Heart left ventricle (tissue), 16 donors: ENCODE measurements at regions not wholly inside any gene's neighbourhood (a gene's known extent, or its start where the extent isn't known, plus 50 kb on each side); places are given as distances from the start of the nearest gene placed in this dataset.
A peak's percentile ranks its signal among the peaks of the same experiment; 100 is the strongest.

Experiments used
- ATAC-seq, 4 donors: fragments of 200-7000 bp; cut with Tn5 transposase; one replicate each; pipeline ENCODE4 v1.9.1; 2020 to 2022; ENCODE audit warnings: moderate library complexity in 4 of 4, mild to moderate bottlenecking in 3 of 4, moderate number of reproducible peaks in 1 of 4
- DNase-seq, 5 donors: peaks; one replicate each; pipeline ENCODE4 v3.0.0-alpha.2; 2020
- H3K27ac ChIP-seq, 12 donors: fragments of 200-600 bp; sonication (generic) in 4 of 12; one replicate each; pipeline versions ENCODE4 v1.5.0 to v1.8.0; 2016 to 2022; ENCODE audit warnings: mild to moderate bottlenecking in 2 of 12
- H3K27me3 ChIP-seq, 9 donors: fragments of 200-600 bp; sonication (generic) in 2 of 9; one replicate each; pipeline versions ENCODE4 v1.5.1 to v1.8.0; 2016 to 2022; ENCODE audit warnings: mild to moderate bottlenecking in 3 of 9
- H3K36me3 ChIP-seq, 9 donors: fragments of 200-600 bp; sonication (generic) in 2 of 9; one replicate each; pipeline versions ENCODE4 v1.5.0 to v1.8.0; 2018 to 2022; ENCODE audit warnings: mild to moderate bottlenecking in 2 of 9
- H3K4me1 ChIP-seq, 12 donors: fragments of 200-600 bp; sonication (generic) in 4 of 12; one replicate each; pipeline versions ENCODE4 v1.5.0 to v1.8.0; 2016 to 2022; ENCODE audit warnings: mild to moderate bottlenecking in 3 of 12
- H3K4me3 ChIP-seq, 12 donors: fragments of 200-600 bp; sonication (generic) in 4 of 12; one replicate each; pipeline versions ENCODE4 v1.5.0 to v1.8.0; 2017 to 2022; ENCODE audit warnings: mild to moderate bottlenecking in 9 of 12, moderate library complexity in 4 of 12
- H3K9me3 ChIP-seq, 12 donors: fragments of 200-600 bp; sonication (generic) in 4 of 12; one replicate each; pipeline versions ENCODE4 v1.5.0 to v1.8.0; 2016 to 2022; ENCODE audit warnings: mild to moderate bottlenecking in 1 of 12
- POLR2A ChIP-seq, 2 donors: fragments of 450-650 bp; IDR thresholded peaks; one replicate each; pipeline ENCODE4 v1.6.1; 2017; ENCODE audit warnings: antibody characterized with exemption in 2 of 2, mild to moderate bottlenecking in 2 of 2, moderate library complexity in 2 of 2
- WGBS, 4 donors: extraction: QIAGEN DNeasy Blood & Tissue Kit in 2 of 4; methylation state at CpG; one replicate each; pipeline versions ENCODE4 v1.1.5 to v1.1.7; 2013 to 2018; 5-methylcytosine and 5-hydroxymethylcytosine counted together
- intact Hi-C, 10 donors: fragments of 100-400 bp; cut with DNase I; formaldehyde crosslinking; loops; one replicate each; pipeline versions ENCODE4 v1.11.1 to v1.14.2; 2022
- TF ChIP-seq, protein P1 (sequence below), 12 donors: fragments of 200-600 bp; sonication (generic) in 4 of 12; IDR thresholded peaks; one replicate each; pipeline versions ENCODE4 v1.5.0 to v1.8.0; 2018 to 2022; ENCODE audit warnings: antibody characterized with exemption in 12 of 12, mild to moderate bottlenecking in 5 of 12
- donor health status: ischemic (EF 13 %, LVEDD 7.1; RV severe dilation, severe dysfunction).
- donor health status: healthy with polysubstance abuse.
- donor health status: DM: no; HTN: yes; CAD: no.
- donor health status: DM: no; HTN: no; CAD: no.
- donor health status: ischemic (EF 25% LVEDD 6.9; RV normal size, moderate dysfunction).
- donor health status: ischemic (EF 25% LVEDD 5.7; RV mildly dilated, moderate dysfunction).
- donor health status: healthy.
- donor health status: DM: yes; HTN: yes; CAD: no.
- donor health status: ischemic (EF 35%, LVEDD 5.7; RV mildly dilated, moderate dysfunction).
- donor health status: nonischemic (EF 11% LVEDD 7.7; RV severe dilation, severe dysfunction).
- donor health status: DM: yes; HTN: yes; CAD: no.
- donor health status: PGD.
- donor health status: ischemic (EF 29% LVEDD 5.4; RV normal size, mild dysfunction).
- donor health status: nonischemic (EF 23%, LVEDD 6.1; RV moderate dilation, normal function).

DNA sequence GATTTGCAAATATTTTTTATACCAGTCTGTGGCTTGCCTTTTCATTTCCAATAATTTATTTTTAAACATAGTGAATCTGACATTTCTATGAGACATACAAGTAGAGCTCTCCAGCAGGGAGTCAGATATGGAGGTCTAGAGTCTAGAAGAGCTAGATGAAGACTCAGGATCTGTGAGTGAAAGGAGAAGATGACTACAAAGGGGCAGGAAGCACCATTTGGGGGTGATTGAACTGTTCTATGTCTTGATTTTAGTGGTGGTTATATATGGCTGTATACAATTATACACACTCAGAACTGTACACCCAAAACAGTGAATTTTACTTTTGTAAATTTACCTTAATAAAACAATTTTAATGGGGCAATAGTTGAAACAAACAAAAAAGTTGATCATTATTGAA, 127.9 kb upstream of the BACH2 start:
- TF ChIP-seq, protein P1, sequence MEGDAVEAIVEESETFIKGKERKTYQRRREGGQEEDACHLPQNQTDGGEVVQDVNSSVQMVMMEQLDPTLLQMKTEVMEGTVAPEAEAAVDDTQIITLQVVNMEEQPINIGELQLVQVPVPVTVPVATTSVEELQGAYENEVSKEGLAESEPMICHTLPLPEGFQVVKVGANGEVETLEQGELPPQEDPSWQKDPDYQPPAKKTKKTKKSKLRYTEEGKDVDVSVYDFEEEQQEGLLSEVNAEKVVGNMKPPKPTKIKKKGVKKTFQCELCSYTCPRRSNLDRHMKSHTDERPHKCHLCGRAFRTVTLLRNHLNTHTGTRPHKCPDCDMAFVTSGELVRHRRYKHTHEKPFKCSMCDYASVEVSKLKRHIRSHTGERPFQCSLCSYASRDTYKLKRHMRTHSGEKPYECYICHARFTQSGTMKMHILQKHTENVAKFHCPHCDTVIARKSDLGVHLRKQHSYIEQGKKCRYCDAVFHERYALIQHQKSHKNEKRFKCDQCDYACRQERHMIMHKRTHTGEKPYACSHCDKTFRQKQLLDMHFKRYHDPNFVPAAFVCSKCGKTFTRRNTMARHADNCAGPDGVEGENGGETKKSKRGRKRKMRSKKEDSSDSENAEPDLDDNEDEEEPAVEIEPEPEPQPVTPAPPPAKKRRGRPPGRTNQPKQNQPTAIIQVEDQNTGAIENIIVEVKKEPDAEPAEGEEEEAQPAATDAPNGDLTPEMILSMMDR (IDR thresholded peaks at IDR 0.05) = no peak
- TF ChIP-seq POLR2A (IDR thresholded peaks at IDR 0.05) = no peak
- no peak for ATAC-seq
- H3K4me1 ChIP-seq = peaks cover 0 to 5% (median 0%) of the 10 kb centered on the region in 12 donors
- H3K27ac ChIP-seq = peak overlapping the region in 1 of 12 donors; percentile 51
- intact Hi-C loops = no loop called here
- DNase-seq = no peak
- H3K36me3 ChIP-seq = no peaks in the 10 kb centered on the region
- peaks cover 0 to 16% (median 6%) of the 10 kb centered on the region in 12 donors for H3K9me3 ChIP-seq
- H3K4me3 ChIP-seq = no peak overlapping the region
- H3K27me3 ChIP-seq = no peaks in the 10 kb centered on the region

DNA sequence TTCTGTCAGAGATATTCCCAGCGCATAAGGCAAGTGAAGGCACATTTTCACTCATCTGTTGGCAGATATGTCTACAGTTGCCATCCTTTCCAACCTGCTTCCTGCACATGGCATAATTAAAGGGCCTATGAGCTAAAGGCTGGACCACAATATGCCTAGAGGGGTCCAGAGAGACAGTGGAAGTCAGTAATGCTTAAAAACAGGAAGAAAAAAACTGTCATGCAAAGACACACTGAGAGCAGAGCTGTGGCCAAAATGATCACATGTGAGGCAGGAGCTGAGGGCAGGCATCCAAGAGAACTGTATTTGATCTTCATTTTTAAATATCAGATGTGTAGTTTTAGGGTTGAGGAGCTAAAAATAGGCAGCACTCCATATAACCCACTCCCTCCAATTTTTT, 125.0 kb upstream of the BACH2 start:
- TF ChIP-seq POLR2A (IDR thresholded peaks at IDR 0.05) = no peak
- TF ChIP-seq, protein P1 (IDR thresholded peaks at IDR 0.05) = no peak
- no peak for DNase-seq
- Histone ChIP-seq H3K4me3 (no peak overlapping the region), H3K9me3 (no peaks in the 10 kb centered on the region), H3K4me1 (peaks cover 0 to 12% (median 0%) of the 10 kb centered on the region in 12 donors), H3K27me3 (no peaks in the 10 kb centered on the region), H3K36me3 (no peaks in the 10 kb centered on the region), H3K27ac (no peak overlapping the region)
- 84 to 93% (median 90%) methylated on average over 1 of the region's 1 CpG for WGBS, 4 donors
- no peak for ATAC-seq
- intact Hi-C loops = no loop called here

DNA sequence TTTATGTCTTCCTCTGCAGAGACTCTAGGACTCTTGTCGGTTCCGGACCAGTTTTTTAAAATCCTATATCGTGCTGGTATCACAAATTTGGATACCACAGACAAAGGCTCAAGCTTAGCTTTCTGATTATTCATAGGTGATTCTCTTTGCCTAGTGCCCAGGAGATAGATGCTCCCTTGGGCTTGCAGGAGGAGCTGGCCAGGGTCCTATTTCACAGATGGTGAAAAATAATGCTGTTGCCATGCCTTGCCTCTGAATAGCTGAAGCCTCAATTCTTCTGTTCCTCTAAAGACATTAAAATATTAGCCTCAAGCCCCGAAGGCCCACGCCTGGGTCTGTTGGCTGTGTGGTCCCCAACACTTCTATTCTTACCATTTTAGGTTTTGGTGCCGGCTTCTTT, 123.9 kb upstream of the BACH2 start:
- intact Hi-C loops = no loop called here

DNA sequence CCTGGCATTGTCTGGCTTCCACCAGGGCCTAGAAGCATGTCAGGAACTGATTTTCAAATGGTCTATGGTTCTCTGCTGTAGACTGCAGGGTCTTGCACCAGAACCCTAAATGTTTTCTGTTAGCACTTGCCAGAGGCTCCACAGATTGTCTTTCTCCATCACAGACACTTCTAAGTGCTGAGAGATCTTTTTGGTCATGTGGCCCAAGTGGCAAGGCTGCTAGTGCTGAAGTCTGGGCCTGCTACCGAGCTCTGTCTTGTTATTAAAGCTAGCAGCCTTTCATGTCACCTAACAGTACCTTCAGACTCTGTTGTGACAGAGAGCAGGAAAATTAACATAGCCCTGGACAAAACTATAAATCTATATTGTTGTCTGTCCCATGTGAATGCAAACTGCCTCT, 120.7 kb upstream of the BACH2 start:
- ATAC-seq = peak; percentile 68 to 89 (median 82)
- H3K27me3 ChIP-seq = no peaks in the 10 kb centered on the region

More for the DNA sequence above, 123.9 kb upstream of the BACH2 start:
- TF ChIP-seq, protein P1 (IDR thresholded peaks at IDR 0.05) = no peak
- TF ChIP-seq POLR2A (IDR thresholded peaks at IDR 0.05) = no peak
- DNase-seq (no peak), ATAC-seq (no peak)
- Histone ChIP-seq H3K36me3 (no peaks in the 10 kb centered on the region), H3K27ac (no peak overlapping the region), H3K4me3 (no peak overlapping the region), H3K9me3 (no peaks in the 10 kb centered on the region), H3K27me3 (no peaks in the 10 kb centered on the region), H3K4me1 (peaks cover 0 to 12% (median 0%) of the 10 kb centered on the region in 12 donors)
- 87 to 92% (median 90%) methylated on average over 6 of the region's 6 CpGs for WGBS, 4 donors

DNA sequence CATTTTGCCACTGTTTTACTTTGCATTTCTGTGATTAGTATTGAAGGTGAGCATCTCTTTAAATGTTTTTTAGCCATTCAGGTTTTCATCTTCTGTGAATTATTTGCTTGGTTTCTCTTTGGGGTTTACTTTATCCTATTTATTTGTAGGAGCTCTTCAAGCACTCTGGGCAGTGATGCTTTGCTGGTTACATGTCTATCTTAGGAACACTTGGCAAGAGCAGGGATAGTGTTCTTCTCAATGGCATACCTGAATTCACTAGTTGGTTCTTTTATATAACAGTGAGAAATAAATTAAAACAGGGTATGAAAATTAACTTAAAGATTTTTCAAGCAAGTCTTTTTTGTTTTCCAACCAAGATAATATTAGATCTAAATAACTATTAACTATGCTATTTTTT, 119.7 kb upstream of the BACH2 start:
- H3K27ac ChIP-seq = no peak overlapping the region
- TF ChIP-seq POLR2A (IDR thresholded peaks at IDR 0.05) = no peak
- TF ChIP-seq, protein P1 (IDR thresholded peaks at IDR 0.05) = no peak
- peaks cover 0 to 13% (median 6%) of the 10 kb centered on the region in 12 donors for H3K4me1 ChIP-seq
- H3K27me3 ChIP-seq = no peaks in the 10 kb centered on the region
- ATAC-seq (peak in 1 of 4 donors; percentile 55), DNase-seq (no peak)
- intact Hi-C loops = no loop called here
- no peaks in the 10 kb centered on the region for H3K36me3 ChIP-seq
- no peak overlapping the region for H3K4me3 ChIP-seq
- H3K9me3 ChIP-seq = no peaks in the 10 kb centered on the region

More for the DNA sequence above, 120.7 kb upstream of the BACH2 start:
- WGBS, 4 donors = 50 to 74% (median 57%) methylated on average over 1 of the region's 1 CpG
- Histone ChIP-seq H3K9me3 (no peaks in the 10 kb centered on the region), H3K27ac (no peak overlapping the region), H3K4me1 (peaks cover 0 to 17% (median 6%) of the 10 kb centered on the region in 12 donors), H3K36me3 (no peaks in the 10 kb centered on the region), H3K4me3 (no peak overlapping the region)
- intact Hi-C loops = no loop called here
- DNase-seq = no peak
- TF ChIP-seq POLR2A (IDR thresholded peaks at IDR 0.05) = no peak
